IMR-90 (cell line): ENCODE measurements at regions not wholly inside any gene's neighbourhood (a gene's known extent, or its start where the extent isn't known, plus 50 kb on each side); places are given as distances from the start of the nearest gene placed in this dataset.

Experiments used
- ATAC-seq: fragments of 200-7000 bp; cut with Tn5 transposase; 2 replicates; pipeline ENCODE4 v1.9.1; 2020; ENCODE audit warnings: low read depth, mild to moderate bottlenecking, moderate library complexity
- BruUV-seq: library from RNA; stranded (reverse); fragments of 400-500 nt; replicated peaks from 2 replicates; lab custom pipeline; 2021; lab: Mats Ljungman, UMichigan
- CTCF ChIA-PET: fragments of 300-600 bp; formaldehyde crosslinking; extraction: SDS; loops from one replicate; lab custom pipeline; 2021; ENCODE audit warnings: antibody characterized with exemption; lab: Yijun Ruan, JAX
- POLR2A ChIA-PET: fragments of 300-600 bp; sonication (Branson Sonifier 250); formaldehyde crosslinking; loops from one replicate; lab custom pipeline; 2022; ENCODE audit warnings: antibody characterized with exemption; ENCODE audit not compliant: unreplicated experiment; lab: Charles Lee
- DNase-seq: peaks from one replicate; pipeline ENCODE4 v3.0.0; 2013
- H2AFZ ChIP-seq: replicated peaks from 2 replicates; pipeline ENCODE3; 2013; ENCODE audit warnings: low read length, mild to moderate bottlenecking; ENCODE audit not compliant: poor library complexity
- H2AK5ac ChIP-seq: 2 replicates; pipeline ENCODE4 v1.6.1; 2013; ENCODE audit warnings: low read depth, low read length, inconsistent platforms
- H2AK9ac ChIP-seq: replicated peaks from 2 replicates; pipeline ENCODE3; 2013; ENCODE audit warnings: mild to moderate bottlenecking, low read depth, low read length, moderate library complexity; ENCODE audit not compliant: poor library complexity
- H2BK120ac ChIP-seq: 2 replicates; pipeline ENCODE4 v1.6.1; 2013; ENCODE audit warnings: low read depth, low read length, inconsistent platforms
- H2BK15ac ChIP-seq: 3 replicates; pipeline ENCODE4 v1.6.1; 2013; ENCODE audit warnings: low read depth, low read length, inconsistent platforms
- H2BK20ac ChIP-seq: 2 replicates; pipeline ENCODE4 v1.6.1; 2013; ENCODE audit warnings: low read depth, mild to moderate bottlenecking, inconsistent platforms, low read length, moderate library complexity
- H2BK5ac ChIP-seq: 2 replicates; pipeline ENCODE4 v1.6.1; 2013; ENCODE audit warnings: mild to moderate bottlenecking, low read depth, low read length, inconsistent platforms; ENCODE audit not compliant: poor library complexity, severe bottlenecking
- H3K14ac ChIP-seq: replicated peaks from 2 replicates; pipeline ENCODE4 v1.6.1; 2013; ENCODE audit warnings: low read depth, low read length, inconsistent platforms
- H3K18ac ChIP-seq: 2 replicates; pipeline ENCODE4 v1.6.1; 2013; ENCODE audit warnings: low read depth, low read length, control low read depth
- H3K23ac ChIP-seq: 2 replicates; pipeline ENCODE4 v1.6.1; 2013; ENCODE audit warnings: low read depth, low read length, inconsistent platforms
- H3K27ac ChIP-seq: 2 replicates; pipeline ENCODE4 v1.5.1; 2013; ENCODE audit warnings: mild to moderate bottlenecking, control low read depth, low read length; ENCODE audit not compliant: insufficient read depth
- H3K27me3 ChIP-seq: 2 replicates; pipeline ENCODE4 v1.6.1; 2013; ENCODE audit warnings: low read length; ENCODE audit not compliant: control insufficient read depth, insufficient read depth
- H3K36me3 ChIP-seq: 2 replicates; pipeline ENCODE4 v1.6.1; 2013; ENCODE audit warnings: low read length, mixed read lengths; ENCODE audit not compliant: control insufficient read depth, insufficient read depth
- H3K4ac ChIP-seq: 2 replicates; pipeline ENCODE4 v1.6.1; 2013; ENCODE audit warnings: low read depth, low read length, inconsistent platforms
- H3K4me1 ChIP-seq: 2 replicates; pipeline ENCODE4 v1.6.1; 2013; ENCODE audit warnings: low read length, mixed read lengths; ENCODE audit not compliant: control insufficient read depth, insufficient read depth
- H3K4me2 ChIP-seq: 2 replicates; pipeline ENCODE4 v1.6.1; 2013; ENCODE audit warnings: low read depth, mild to moderate bottlenecking, control low read depth, low read length, moderate library complexity
- H3K4me3 ChIP-seq: 2 replicates; pipeline ENCODE4 v1.5.1; 2013; ENCODE audit warnings: low read depth, mild to moderate bottlenecking, control low read depth, low read length, moderate library complexity; ENCODE audit not compliant: insufficient read depth
- H3K56ac ChIP-seq: 2 replicates; pipeline ENCODE4 v1.6.1; 2013; ENCODE audit warnings: low read length, inconsistent platforms; ENCODE audit not compliant: insufficient read depth; ENCODE audit errors: extremely low read depth
- H3K79me1 ChIP-seq, 2 experiments: 2 replicates each; pipeline ENCODE4 v1.6.1; 2013; ENCODE audit warnings: low read length in 2 of 2, inconsistent platforms in 1 of 2, low read depth in 1 of 2
- H3K9ac ChIP-seq: 2 replicates; pipeline ENCODE4 v1.6.1; 2013; ENCODE audit warnings: low read depth, low read length, control low read depth
- H3K9me1 ChIP-seq: 2 replicates; pipeline ENCODE4 v1.6.1; 2013; ENCODE audit warnings: low read length, inconsistent platforms; ENCODE audit not compliant: insufficient read depth
- H3K9me3 ChIP-seq: 2 replicates; pipeline ENCODE4 v1.6.1; 2013; ENCODE audit warnings: low read length; ENCODE audit not compliant: control insufficient read depth, insufficient read depth
- H4K20me1 ChIP-seq: 2 replicates; pipeline ENCODE4 v1.6.1; 2013; ENCODE audit warnings: low read length, inconsistent platforms; ENCODE audit not compliant: insufficient read depth
- H4K5ac ChIP-seq: 2 replicates; pipeline ENCODE4 v1.6.1; 2013; ENCODE audit warnings: mild to moderate bottlenecking, low read depth, low read length, control low read depth
- H4K8ac ChIP-seq, 2 experiments: 2 replicates each; pipeline ENCODE4 v1.6.1; 2013; ENCODE audit warnings: low read depth in 2 of 2, low read length in 2 of 2, control low read depth in 1 of 2, inconsistent platforms in 1 of 2
- H4K91ac ChIP-seq: 2 replicates; pipeline ENCODE4 v1.6.1; 2013; ENCODE audit warnings: low read depth, low read length, inconsistent platforms; ENCODE audit not compliant: insufficient read depth
- BHLHE40 ChIP-seq: fragments of 150-350 bp; IDR thresholded peaks from 2 replicates; pipeline ENCODE4 v1.6.1; 2016; ENCODE audit warnings: mild to moderate bottlenecking, low read depth, low read length
- CTCF ChIP-seq: conservative IDR thresholded peaks from 2 replicates; pipeline ENCODE4 v1.5.1; 2012; ENCODE audit warnings: mild to moderate bottlenecking, low read depth, low read length, improper control_type of control experiment
- ELK1 ChIP-seq: fragments of 150-350 bp; IDR thresholded peaks from 2 replicates; pipeline ENCODE4 v1.6.1; 2016; ENCODE audit warnings: low read depth, mild to moderate bottlenecking, low read length, moderate library complexity, borderline replicate concordance
- FOS ChIP-seq: fragments of 150-350 bp; IDR thresholded peaks from 2 replicates; pipeline ENCODE4 v1.6.1; 2016; ENCODE audit warnings: low read depth, low read length
- MAFK ChIP-seq: IDR thresholded peaks from 2 replicates; pipeline ENCODE4 v1.6.1; 2012; ENCODE audit warnings: low read depth, low read length, improper control_type of control experiment
- MAZ ChIP-seq: IDR thresholded peaks from 2 replicates; pipeline ENCODE4 v1.6.1; 2012; ENCODE audit warnings: low read depth, mild to moderate bottlenecking, low read length, improper control_type of control experiment, moderate library complexity, borderline replicate concordance
- MXI1 ChIP-seq: IDR thresholded peaks from 2 replicates; pipeline ENCODE4 v1.6.1; 2012; ENCODE audit warnings: low read depth, mild to moderate bottlenecking, low read length, moderate library complexity, borderline replicate concordance
- NFE2L2 ChIP-seq: fragments of 150-350 bp; IDR thresholded peaks from 2 replicates; pipeline ENCODE4 v1.6.1; 2016; ENCODE audit warnings: low read depth, mild to moderate bottlenecking, low read length
- POLR2A ChIP-seq: IDR thresholded peaks from 2 replicates; pipeline ENCODE4 v1.6.1; 2012; ENCODE audit warnings: mild to moderate bottlenecking, low read depth, low read length
- RAD21 ChIP-seq: IDR thresholded peaks from 2 replicates; pipeline ENCODE4 v1.6.1; 2012; ENCODE audit warnings: low read length, improper control_type of control experiment
- RCOR1 ChIP-seq: IDR thresholded peaks from 2 replicates; pipeline ENCODE4 v1.6.1; 2012; ENCODE audit warnings: mild to moderate bottlenecking, low read length, improper control_type of control experiment; ENCODE audit not compliant: insufficient replicate concordance
- RFX5 ChIP-seq: IDR thresholded peaks from 2 replicates; pipeline ENCODE4 v1.8.0; 2012; ENCODE audit warnings: low read depth, mild to moderate bottlenecking, low read length, moderate library complexity
- SMC3 ChIP-seq: fragments of 150-350 bp; IDR thresholded peaks from 2 replicates; pipeline ENCODE4 v1.6.1; 2016; ENCODE audit warnings: low read depth, mild to moderate bottlenecking, antibody characterized with exemption, low read length, moderate library complexity
- WGBS, 2 experiments: methylation state at CpG; one replicate each; pipeline versions ENCODE4 v1.1.5 to v1.1.7; 2013; ENCODE audit warnings: missing lambda C conversion rate in 2 of 2; ENCODE audit not compliant: insufficient read length in 1 of 2; ENCODE audit errors: extremely low coverage in 2 of 2; 5-methylcytosine and 5-hydroxymethylcytosine counted together
- dilution Hi-C: fragments of 300-500 bp; cut with HindIII; formaldehyde crosslinking; loops from one replicate; pipeline ENCODE4 v1.14.3; 2018; ENCODE audit warnings: low sequenced_read_pairs; ENCODE audit not compliant: unreplicated experiment
- in situ Hi-C: fragments of 300-500 bp; cut with MboI; formaldehyde crosslinking; loops from 3 replicates; pipeline ENCODE4 v1.14.3; 2019; ENCODE audit warnings: low sequenced_read_pairs, inconsistent platforms, mixed read lengths
- intact Hi-C: fragments of 100-400 bp; cut with micrococcal nuclease; formaldehyde crosslinking; loops from 2 replicates; pipeline ENCODE4 v1.10.0; 2022

DNA sequence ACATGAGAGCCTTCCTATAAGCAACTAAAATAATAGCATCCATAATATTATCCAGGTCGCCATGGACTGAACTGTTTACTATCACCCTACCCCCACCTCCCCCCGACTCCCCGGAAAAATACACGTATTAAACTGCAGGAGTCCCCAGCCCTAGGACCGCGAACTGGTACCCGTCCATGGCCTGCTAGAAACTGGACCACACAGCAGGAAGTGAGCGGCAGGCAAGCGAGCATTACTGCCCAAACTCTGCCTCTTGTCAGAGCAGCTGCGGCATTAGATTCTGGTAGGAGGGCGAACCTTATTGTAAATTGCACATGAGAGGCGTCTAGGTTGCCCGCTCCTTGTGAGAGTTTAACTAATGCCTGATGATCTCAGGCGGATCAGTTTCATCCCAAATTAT, 405.8 kb upstream of the ADGRL3 start:
- Histone ChIP-seq H2BK120ac (no peak overlapping the region), H4K91ac (no peak overlapping the region), H3K23ac (no peak overlapping the region), H4K8ac (no peak overlapping the region), H2BK20ac (no peak overlapping the region), H3K56ac (no peak overlapping the region), H3K27me3 (no peaks in the 10 kb centered on the region), H3K4ac (no peak overlapping the region), H2AK9ac (no peak overlapping the region), H3K14ac (no peak overlapping the region), H3K9me1 (no peaks in the 10 kb centered on the region), H3K9ac (no peak overlapping the region), H2BK15ac (no peak overlapping the region), H3K4me3 (no peak overlapping the region), H3K36me3 (no peaks in the 10 kb centered on the region), H2AK5ac (no peak overlapping the region), H2AFZ (no peak overlapping the region), H3K4me1 (no peaks in the 10 kb centered on the region), H3K4me2 (no peak overlapping the region), H3K18ac (no peak overlapping the region), H3K79me1 (no peaks in the 10 kb centered on the region), H4K20me1 (no peaks in the 10 kb centered on the region), H2BK5ac (no peak overlapping the region), H4K5ac (no peak overlapping the region), H3K27ac (no peak overlapping the region), H3K9me3 (no peaks in the 10 kb centered on the region)
- intact Hi-C loops (no loop called here), in situ Hi-C loops (no loop called here), dilution Hi-C loops (no loop called here)
- WGBS, 2 experiments, result 93% methylated on average over 5 of the region's 14 CpGs; no CpG with 5 or more reads in 1 of the 2 experiments
- DNase-seq (no peak), ATAC-seq (no peak)
- CTCF ChIA-PET, result no interaction called here
- BruUV-seq, result no TSS peak
- TF ChIP-seq NFE2L2, result no peak
- TF ChIP-seq MXI1, result no peak
- no peak for TF ChIP-seq FOS
- TF ChIP-seq RFX5, result no peak
- no peak for TF ChIP-seq ELK1
- no peak for TF ChIP-seq POLR2A
- no peak for TF ChIP-seq RAD21
- TF ChIP-seq SMC3, result no peak
- no peak for TF ChIP-seq MAFK
- TF ChIP-seq MAZ, result no peak
- no peak for TF ChIP-seq CTCF
- TF ChIP-seq BHLHE40, result no peak
- no peak for TF ChIP-seq RCOR1
- POLR2A ChIA-PET, result no interaction called here
